ENCODE measurements at regions not wholly inside any gene's neighbourhood (a gene's known extent, or its start where the extent isn't known, plus 50 kb on each side); places are given as distances from the start of the nearest gene placed in this dataset.
"Not testable (repeated sequence)": the region's sequence is repeated elsewhere in the genome, so short reads cannot be mapped to it uniquely, and the experiment has no call there.

DNA sequence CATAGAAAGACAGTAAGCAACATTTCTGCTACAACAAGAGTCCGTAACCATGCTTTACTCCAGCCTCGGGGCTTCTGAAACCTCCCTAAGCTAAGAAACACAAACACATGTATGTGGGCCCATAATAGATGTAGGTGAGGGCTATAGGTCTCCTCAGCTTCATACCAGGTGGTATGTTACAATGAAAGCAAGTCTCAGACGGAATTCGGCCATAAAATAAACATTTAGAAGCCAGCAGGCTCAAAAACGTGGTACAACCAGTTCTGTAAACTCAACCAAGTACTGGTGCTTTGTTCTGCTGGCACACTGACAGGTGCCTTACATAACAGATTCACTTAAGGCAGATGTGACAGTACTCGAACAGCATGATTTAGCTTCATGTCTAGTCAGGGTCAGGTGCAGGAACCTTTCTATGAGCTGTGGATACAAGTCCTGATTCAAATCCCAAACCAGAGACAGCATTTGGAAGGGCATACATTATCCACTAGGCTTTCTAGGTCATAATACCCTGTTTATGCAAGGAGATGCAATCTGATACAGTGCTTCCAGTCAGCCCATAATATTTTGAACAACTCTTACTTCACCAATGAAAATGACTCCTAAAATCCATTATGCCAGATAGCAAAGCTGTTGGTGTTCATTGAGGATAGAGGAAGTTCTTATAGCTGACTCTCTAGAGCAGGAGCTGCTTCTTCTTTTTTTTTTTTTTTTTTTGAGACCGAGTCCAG lies 113.8 kb upstream of the ENPP6 start:
- H3K18ac ChIP-seq (ENCODE audit: low read depth, low read length), result no peak overlapping the region

DNA sequence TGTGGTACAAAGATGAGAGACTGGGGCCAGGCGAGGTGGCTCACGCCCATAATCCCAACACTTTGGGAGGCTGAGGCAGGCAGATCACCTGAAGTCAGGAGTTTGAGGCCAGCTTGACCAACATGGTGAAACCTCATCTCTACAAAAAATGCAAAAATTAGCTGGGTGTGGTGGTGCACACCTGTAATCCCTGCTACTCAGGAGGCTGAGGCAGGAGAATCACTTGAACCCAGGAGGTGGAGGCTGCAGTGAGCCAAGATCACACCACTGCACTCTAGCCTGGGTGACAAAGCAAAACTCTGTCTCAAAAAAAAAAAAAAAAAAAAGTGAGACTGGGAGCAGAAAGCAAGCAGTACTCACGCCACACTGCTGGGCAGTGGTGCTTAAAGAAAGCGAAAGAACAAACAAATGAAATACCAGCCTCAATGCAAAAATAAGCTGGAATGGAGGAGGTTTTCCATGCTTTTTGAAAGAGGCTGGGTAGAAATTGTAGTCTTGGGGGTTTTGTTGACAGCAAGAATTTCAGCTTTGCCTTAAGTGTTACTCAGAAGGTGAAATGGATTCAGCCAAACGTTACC lies 112.9 kb upstream of the ENPP6 start:
- H3K36me3 ChIP-seq (ENCODE audit: control insufficient read depth, insufficient read depth, low read length); H3K27me3 ChIP-seq (ENCODE audit: control insufficient read depth, insufficient read depth, low read length); H3K18ac ChIP-seq (ENCODE audit: low read depth, low read length); H4K91ac ChIP-seq (ENCODE audit: insufficient read depth, low read depth, low read length); H3K79me1 ChIP-seq (ENCODE audit: low read depth in 1 of 2, low read length in 2 of 2); DNase-seq; intact Hi-C loops (cut with micrococcal nuclease); H4K8ac ChIP-seq (ENCODE audit: low read depth in 2 of 2, low read length in 2 of 2); BruUV-seq (replicated peaks); H3K4me2 ChIP-seq (ENCODE audit: low read depth, low read length); H2BK5ac ChIP-seq (ENCODE audit: low read depth, low read length, poor library complexity, severe bottlenecking); H2BK15ac ChIP-seq (ENCODE audit: low read depth, low read length); CTCF ChIA-PET; H3K56ac ChIP-seq (ENCODE audit: extremely low read depth, insufficient read depth, low read length); H3K9ac ChIP-seq (ENCODE audit: low read depth, low read length); H3K14ac ChIP-seq (replicated peaks; ENCODE audit: low read depth, low read length); H3K4me1 ChIP-seq (ENCODE audit: control insufficient read depth, insufficient read depth, low read length); in situ Hi-C loops (cut with MboI; ENCODE audit: low sequenced_read_pairs); POLR2A ChIA-PET (ENCODE audit: unreplicated experiment); H4K5ac ChIP-seq (ENCODE audit: low read depth, low read length); H3K27ac ChIP-seq (ENCODE audit: insufficient read depth, low read length); dilution Hi-C loops (cut with HindIII; ENCODE audit: low sequenced_read_pairs, unreplicated experiment); H2AK5ac ChIP-seq (ENCODE audit: low read depth, low read length); H3K4me3 ChIP-seq (ENCODE audit: insufficient read depth, low read depth, low read length); H3K9me1 ChIP-seq (ENCODE audit: insufficient read depth, low read length); ATAC-seq (ENCODE audit: low read depth); H3K23ac ChIP-seq (ENCODE audit: low read depth, low read length); H2AFZ ChIP-seq (replicated peaks; ENCODE audit: low read length, poor library complexity); H2BK20ac ChIP-seq (ENCODE audit: low read depth, low read length); H3K9me3 ChIP-seq (ENCODE audit: control insufficient read depth, insufficient read depth, low read length); H2AK9ac ChIP-seq (replicated peaks; ENCODE audit: low read depth, low read length, poor library complexity); H4K20me1 ChIP-seq (ENCODE audit: insufficient read depth, low read length); H3K4ac ChIP-seq (ENCODE audit: low read depth, low read length); H2BK120ac ChIP-seq (ENCODE audit: low read depth, low read length): not testable (repeated sequence)
- WGBS, 2 experiments (ENCODE audit: extremely low coverage in 2 of 2, insufficient read length in 1 of 2), result no CpG with 5 or more reads among the region's 5 CpGs

More for the DNA sequence above, 113.8 kb upstream of the ENPP6 start:
- Histone ChIP-seq H3K4ac (ENCODE audit: low read depth, low read length) (no peak overlapping the region), H3K4me2 (ENCODE audit: low read depth, low read length) (peak overlapping the region; percentile 64), H3K9me1 (ENCODE audit: insufficient read depth, low read length) (0 out of 2 replicates have a peak, but pooled peaks cover 2% of the 10 kb centered on the region), H2AK5ac (ENCODE audit: low read depth, low read length) (no peak overlapping the region), H3K36me3 (ENCODE audit: control insufficient read depth, insufficient read depth, low read length) (no peaks in the 10 kb centered on the region), H4K5ac (ENCODE audit: low read depth, low read length) (no peak overlapping the region), H3K4me1 (ENCODE audit: control insufficient read depth, insufficient read depth, low read length) (peaks cover 3% of the 10 kb centered on the region; the same call in 1 of the 2 replicates), H4K8ac (ENCODE audit: low read depth in 2 of 2, low read length in 2 of 2) (no peak overlapping the region), H3K14ac (replicated peaks; ENCODE audit: low read depth, low read length) (no peak overlapping the region), H2BK120ac (ENCODE audit: low read depth, low read length) (no peak overlapping the region), H3K56ac (ENCODE audit: extremely low read depth, insufficient read depth, low read length) (no peak overlapping the region), H3K23ac (ENCODE audit: low read depth, low read length) (no peak overlapping the region), H2BK5ac (ENCODE audit: low read depth, low read length, poor library complexity, severe bottlenecking) (no peak overlapping the region), H2BK20ac (ENCODE audit: low read depth, low read length) (no peak overlapping the region), H2AFZ (replicated peaks; ENCODE audit: low read length, poor library complexity) (no peak overlapping the region), H3K9ac (ENCODE audit: low read depth, low read length) (no peak overlapping the region), H3K27me3 (ENCODE audit: control insufficient read depth, insufficient read depth, low read length) (no peaks in the 10 kb centered on the region), H4K91ac (ENCODE audit: insufficient read depth, low read depth, low read length) (no peak overlapping the region), H2AK9ac (replicated peaks; ENCODE audit: low read depth, low read length, poor library complexity) (no peak overlapping the region), H4K20me1 (ENCODE audit: insufficient read depth, low read length) (no peaks in the 10 kb centered on the region), H3K9me3 (ENCODE audit: control insufficient read depth, insufficient read depth, low read length) (no peaks in the 10 kb centered on the region), H3K79me1 (ENCODE audit: low read depth in 1 of 2, low read length in 2 of 2) (no peaks in the 10 kb centered on the region), H3K4me3 (ENCODE audit: insufficient read depth, low read depth, low read length) (no peak overlapping the region), H3K27ac (ENCODE audit: insufficient read depth, low read length) (no peak overlapping the region), H2BK15ac (ENCODE audit: low read depth, low read length) (no peak overlapping the region)
- CTCF ChIA-PET, result interaction anchor here (0.6 to 0.8 kb wide), 2 partner anchors 22 to 1187 kb away, joined by 3 read pairs; no protein-coding TSS in a partner anchor
- WGBS, 2 experiments (ENCODE audit: extremely low coverage in 2 of 2, insufficient read length in 1 of 2), result 30% methylated on average over 4 of the region's 7 CpGs; no CpG with 5 or more reads in 1 of the 2 experiments
- BruUV-seq (replicated peaks), result no TSS peak
- POLR2A ChIA-PET (ENCODE audit: unreplicated experiment), result no interaction called here
- intact Hi-C loops (cut with micrococcal nuclease), result no loop called here
- DNase-seq (peak; percentile 23), ATAC-seq (ENCODE audit: low read depth) (peak; percentile 44; the same call in 1 of the 2 replicates)
- in situ Hi-C loops (cut with MboI; ENCODE audit: low sequenced_read_pairs), result no loop called here
- TF ChIP-seq POLR2A (IDR thresholded peaks at IDR 0.05; ENCODE audit: low read depth, low read length), result no peak
- no peak for TF ChIP-seq SMC3 (IDR thresholded peaks at IDR 0.05; ENCODE audit: low read depth, low read length)
- TF ChIP-seq RAD21 (IDR thresholded peaks at IDR 0.05; ENCODE audit: low read length), result no peak
- TF ChIP-seq MAFK (IDR thresholded peaks at IDR 0.05; ENCODE audit: low read depth, low read length), result no peak
- dilution Hi-C loops (cut with HindIII; ENCODE audit: low sequenced_read_pairs, unreplicated experiment), result no loop called here

Data from IMR-90 (cell line).